Dermis microvascular lymphatic vessel endothelial cell (primary cell): ENCODE measurements at regions not wholly inside any gene's neighbourhood (a gene's known extent, or its start where the extent isn't known, plus 50 kb on each side); places are given as distances from the start of the nearest gene placed in this dataset.

Experiments used
- DNase-seq, 2 donors: peaks; one replicate each; pipeline versions ENCODE4 v3.0.0 to v3.0.0-alpha.2; 2010; ENCODE audit warnings: low read depth in 2 of 2

DNA sequence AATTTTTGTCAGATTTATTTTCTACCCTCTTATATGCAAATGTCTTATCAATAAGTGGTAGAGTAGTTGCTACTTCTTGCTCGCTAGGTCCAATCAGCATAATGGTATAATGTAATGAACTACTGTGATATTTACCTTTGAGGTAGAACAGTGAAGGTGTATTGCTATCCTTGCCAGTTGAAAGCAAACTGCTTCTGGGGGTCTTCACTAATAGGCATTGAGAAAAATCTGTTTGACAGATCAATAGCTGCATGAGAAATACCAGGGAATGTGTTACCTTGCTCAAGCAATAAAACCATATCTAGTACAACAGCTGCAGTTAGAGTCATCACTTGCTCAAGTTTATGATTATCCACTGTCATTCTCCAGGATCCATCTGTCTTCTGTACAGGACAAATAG is 50.1 kb upstream of the EFEMP1 start:
- no peak for DNase-seq

DNA sequence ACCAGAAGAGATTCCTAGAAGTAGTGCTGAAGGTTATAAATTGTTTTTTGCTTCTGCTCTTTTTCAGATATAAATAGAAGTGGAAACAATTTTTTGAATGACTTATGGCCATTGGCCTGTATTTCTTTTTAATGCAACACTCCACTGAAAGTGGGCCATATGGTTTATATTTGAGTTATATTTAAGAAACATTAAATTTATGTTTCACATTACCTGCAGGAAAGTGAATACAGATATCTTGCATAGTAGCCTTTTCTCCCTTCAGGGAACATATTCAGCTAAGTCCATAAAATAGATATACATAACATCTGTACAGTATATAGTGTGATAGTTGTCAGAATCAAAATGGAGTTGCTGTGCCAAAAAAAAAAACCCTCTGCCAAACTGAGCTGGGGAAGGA is 53.1 kb upstream of the EFEMP1 start:
- no peak for DNase-seq

DNA sequence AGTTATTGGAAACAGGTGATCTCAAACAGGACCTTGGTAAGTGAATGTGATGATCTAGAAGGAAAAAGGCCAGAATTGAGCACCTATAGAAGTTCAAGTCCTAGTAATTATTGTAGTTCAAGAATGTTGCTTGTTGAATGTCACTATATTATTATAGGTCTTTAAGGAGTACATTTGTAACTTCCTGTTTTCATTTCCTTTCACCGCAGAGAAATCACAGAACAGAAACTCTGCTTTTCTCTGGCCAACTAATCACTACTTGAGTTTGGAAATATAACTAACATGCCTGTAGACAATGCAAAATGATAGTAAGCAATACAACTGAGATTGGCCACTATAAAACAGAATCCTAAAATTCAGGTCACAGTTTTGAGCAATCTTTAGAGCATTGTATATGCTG is 61.8 kb upstream of the EFEMP1 start:
- peak in 1 of 2 donors; percentile 62 for DNase-seq

DNA sequence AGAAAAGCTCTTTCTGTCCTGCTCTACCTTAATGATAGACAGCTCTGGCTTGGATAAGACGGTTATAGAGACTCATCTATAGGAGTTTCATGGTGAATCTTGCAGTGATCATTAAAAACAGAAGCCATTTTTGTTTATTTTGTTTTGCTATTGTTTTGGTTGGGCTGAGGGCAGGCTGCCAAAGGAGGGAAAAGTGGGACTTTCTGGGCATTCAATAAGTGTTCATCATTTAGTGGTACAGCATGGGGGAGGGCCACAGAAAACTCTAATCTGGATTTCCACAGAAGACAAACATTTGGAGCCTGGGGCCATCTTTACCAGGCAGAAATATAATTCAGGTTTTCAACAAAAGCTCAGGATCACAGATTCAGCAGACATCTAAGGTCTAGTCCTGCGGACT is 62.4 kb upstream of the EFEMP1 start:
- DNase-seq, result peak in 1 of 2 donors; percentile 82

DNA sequence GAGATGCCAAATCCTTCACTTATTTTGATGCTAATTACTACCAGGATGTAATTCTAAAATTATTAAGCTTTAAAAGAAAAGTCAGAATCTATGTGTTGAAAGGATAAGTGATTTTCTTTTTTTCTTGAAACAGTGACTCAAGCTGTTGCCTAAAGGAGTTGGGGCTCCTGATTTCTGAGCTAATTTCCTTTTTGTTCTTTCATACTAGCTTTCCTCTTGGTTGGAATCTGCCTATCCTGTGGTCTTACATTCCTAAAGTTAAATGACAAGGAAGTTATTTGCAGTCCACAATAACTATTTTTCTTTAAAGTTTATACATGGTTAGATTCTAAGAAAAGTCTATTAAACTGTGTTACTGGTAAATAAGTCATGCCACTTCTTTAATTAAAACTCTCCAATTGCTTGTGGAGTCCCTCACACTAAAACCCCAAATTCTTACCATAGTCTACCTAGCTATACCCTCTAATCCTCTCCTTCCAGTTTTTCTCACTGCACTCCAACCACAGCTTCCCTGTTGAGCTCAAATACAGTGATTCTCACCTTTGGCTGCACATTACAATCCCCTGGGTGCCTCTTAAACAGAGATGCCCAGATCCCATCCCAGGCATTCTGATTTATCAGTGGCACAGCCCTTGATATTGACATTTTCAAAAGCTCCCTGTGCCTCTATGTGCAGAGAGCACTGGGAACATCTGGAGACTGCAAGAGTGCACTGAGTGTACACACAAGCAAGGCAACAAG is 63.3 kb upstream of the EFEMP1 start:
- peak in 1 of 2 donors; percentile 42 for DNase-seq

DNA sequence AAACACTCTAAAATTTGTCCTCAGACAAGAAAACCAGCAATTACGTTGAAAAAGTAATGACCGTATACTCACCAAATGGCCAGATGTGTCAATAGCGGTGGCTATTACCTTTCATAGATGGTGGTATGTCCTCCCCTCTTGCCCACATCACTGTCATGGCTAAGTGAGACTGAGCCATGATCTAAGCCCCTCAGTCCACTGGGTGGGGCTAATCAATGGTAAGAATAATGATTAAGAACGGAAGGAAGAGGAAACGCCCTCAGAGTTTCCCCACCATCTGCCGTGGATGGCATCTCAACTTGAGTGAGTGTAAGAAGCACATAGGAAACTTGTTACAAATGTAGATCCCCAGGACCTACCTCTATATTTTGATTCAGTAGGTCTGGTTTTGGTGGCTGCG is 65.8 kb upstream of the EFEMP1 start:
- no peak for DNase-seq

DNA sequence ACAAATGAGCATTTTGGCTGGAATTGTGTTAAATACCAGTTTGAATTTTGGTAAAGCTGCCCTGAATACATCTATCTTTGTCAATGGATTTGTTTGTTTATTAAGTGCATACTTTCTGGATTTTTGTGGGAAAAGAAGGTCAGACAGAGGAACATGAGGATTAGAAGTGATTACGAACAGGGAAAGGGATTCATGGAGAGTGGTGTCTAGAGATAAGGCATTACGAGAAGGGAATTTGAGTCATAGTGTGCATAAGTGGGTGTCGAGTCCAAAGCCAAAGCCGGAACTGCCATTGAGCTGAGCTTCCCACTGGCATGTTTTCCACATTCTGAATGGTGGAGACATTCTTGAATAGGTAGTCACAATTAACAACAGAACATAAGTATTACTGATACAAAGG is 68.9 kb upstream of the EFEMP1 start:
- peak; percentile 99 to 100 for DNase-seq

DNA sequence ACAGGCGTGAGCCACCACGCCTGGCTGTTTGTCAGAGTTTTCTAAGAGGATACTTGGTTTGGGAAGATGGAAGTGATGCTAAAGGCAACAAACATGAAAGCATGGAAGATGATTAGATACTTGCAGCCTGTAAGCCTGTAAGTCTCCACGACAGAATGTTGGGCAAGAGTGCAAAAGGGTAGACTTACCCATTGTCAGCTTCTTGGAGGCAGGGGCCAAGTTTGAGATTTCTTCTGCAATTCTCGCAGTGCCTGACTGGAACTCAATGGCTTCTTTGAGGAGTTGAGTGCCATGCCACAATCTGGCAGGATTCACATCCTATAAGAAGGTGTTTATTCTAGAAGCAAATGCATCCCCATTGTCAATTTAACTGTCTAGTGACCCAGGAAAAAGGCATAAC is 70.1 kb upstream of the EFEMP1 start:
- DNase-seq, result no peak

DNA sequence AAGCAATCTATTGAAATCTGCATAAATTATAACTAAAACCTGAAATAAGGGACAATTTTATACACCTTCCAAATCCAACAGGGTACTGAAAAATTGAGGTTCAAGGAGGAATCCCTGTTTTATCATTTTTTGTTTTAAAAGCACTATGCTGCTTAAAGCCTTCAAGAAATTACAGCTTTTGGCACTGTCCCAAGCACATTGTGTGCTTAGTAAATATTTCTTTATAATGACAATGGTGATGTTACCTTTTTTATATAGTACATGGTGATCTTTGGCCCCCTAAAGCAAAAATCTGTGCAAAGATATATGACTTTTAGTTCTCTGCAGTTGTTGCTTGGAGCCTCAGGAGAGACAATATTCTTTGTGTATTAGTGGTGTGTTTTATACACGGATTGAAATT is 71.6 kb upstream of the EFEMP1 start:
- DNase-seq, result peak in 1 of 2 donors; percentile 72

DNA sequence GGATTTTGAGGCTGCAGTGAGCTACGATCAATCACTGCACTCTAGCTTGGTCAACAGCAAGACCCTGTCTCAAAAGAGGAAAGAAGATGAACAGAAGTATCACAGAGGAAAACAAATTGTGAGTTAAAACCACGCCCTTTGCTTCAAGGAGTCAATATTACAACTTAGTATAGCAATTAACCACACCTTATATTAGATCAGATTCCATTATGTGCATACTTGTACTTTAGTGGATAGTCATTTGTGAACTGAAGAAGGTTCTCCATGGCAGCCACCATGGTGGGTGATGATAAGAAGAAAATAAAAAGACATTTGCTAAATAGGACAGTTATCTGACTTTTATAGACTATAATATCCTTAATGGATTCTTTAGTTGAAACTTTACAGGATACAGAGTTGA is 72.3 kb upstream of the EFEMP1 start:
- DNase-seq, result no peak

DNA sequence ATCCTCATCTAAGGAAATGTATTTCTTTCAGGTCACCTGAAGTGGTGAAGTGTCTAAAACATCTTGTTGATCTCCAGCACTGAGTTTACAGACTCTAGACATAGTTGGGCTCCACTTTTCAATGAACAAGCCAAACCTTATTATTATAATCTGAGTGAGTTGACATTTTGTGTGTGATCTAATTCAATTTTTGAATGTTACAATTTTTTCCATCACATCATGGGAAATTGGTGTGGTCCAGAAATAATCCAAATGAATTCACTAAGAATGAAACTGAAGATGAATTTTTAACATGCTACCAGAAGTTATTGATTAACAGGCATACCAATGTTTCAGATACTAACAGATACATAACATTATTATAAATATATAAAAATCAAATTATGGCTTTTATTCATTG is 75.6 kb upstream of the EFEMP1 start:
- DNase-seq, result no peak

DNA sequence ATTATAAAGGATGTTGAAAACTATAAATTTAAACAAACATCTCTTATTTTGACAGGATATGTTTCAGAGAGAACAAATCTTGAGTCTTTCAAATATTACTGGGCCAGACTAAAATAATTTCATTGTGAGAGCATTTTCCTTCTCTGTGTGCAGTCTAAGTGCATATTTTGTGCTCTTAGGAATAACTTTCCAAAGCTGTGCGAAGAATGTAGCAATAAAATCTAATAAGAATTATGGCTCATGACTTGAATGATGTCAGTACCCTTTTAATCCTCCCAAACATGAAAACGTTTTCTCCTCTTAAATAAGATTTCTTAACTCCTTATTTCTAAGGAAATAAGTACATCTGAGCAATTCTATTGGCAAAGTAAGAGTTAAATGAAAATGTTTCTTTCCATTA is 76.2 kb upstream of the EFEMP1 start:
- no peak for DNase-seq

DNA sequence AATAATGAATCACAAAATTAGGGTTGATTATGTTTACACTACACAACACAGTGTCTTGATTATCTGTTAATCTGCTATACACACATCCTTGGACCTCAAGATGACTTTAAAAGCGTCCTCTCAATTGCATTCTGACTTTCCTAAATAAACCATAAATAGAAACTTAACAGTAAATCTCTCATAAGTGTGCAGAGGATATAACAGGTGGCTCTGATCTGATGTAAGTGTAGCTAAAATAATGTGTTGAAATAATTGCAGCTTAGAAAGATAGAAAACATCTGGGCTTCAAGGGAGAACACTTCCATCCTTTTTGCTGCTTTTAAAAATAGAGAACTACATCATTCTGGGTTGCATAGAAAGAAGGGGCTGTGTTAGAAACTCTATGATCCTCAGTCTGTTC is 78.4 kb upstream of the EFEMP1 start:
- no peak for DNase-seq

DNA sequence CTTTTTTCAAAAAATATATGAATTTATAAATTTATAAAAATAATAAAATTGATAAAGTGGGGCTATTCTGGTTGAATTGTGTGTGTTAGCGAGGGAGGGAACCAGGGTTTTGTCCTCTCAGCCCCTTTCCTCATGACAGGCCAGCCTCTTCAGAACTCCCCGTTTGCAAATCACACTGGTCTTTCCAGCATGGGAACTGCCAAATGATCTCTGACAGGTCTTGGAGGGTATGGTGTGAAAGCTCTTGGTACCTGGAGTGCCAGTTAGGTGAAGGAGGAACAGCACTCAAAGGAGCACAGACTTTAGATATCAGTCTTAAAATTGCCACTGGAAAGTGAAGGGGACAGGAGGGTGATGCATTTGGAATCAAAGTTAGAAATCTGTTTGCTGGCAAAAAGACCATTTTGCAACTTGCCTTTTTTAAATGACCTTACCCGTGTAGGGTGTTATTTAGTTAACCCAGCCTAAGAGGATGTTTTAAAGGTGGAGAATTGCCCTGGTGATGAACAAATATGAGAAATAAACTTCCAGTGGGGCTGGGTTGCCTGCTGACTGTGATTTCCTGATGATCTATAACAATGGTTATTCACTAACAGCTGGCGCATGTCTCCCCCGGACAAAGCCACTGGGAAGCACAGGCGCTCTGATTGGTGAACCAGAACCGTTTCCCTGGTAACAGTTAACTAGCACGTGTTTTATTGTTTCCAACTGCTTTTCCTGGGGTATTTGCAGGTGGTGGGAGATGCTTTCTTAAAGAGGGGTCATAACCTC is 85.3 kb upstream of the EFEMP1 start:
- DNase-seq, result peak; percentile 99

DNA sequence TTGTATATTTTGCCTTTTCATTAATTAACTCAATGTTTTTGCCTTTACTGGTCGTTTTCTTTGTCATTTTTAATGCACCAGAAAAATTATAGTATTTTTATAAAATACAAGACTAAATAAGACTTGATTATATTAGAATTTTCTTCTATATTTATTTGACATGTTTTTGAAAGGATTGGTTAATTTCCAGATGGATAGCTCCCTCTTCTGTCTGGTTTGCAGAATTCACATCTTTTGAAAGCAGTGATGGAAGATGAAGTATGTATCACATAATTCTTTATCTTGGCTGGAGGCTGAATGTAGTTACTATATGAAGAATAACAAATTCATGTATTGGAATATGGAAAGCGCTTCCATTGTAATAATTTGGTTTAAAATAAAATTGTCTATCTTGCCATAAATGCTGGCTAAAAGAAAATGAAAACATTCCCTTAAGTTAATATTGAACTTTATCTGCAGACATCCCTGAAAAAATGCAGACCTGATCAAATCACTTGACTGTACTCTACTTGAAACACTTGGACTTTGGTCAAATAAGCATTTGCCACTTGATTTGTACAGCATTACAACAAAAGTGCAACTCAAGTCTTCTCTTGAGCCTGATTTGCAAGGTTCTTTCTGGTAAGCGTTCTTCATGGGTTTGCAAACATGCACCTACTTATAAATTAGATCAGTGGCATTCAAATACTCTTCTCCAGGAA is 86.3 kb upstream of the EFEMP1 start:
- peak; percentile 76 to 82 for DNase-seq

DNA sequence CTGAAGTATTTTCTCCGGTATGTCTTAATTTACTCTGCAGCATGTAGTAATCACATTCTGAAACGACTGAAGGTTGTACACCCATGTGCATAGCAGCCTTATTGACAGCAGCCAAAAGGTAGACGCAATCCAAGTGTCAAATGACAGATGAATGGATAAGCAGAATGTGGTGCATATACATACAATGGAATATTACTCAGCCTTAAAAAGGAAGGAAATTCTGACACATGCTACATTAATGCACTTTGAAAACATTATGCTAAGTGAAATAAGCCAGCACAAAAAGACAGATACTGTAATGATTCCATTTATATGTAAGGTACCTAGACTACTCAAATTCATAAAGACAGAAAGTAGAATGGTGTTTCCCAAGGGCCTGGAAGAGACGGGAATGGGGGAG is 88.0 kb upstream of the EFEMP1 start:
- DNase-seq, result peak in 1 of 2 donors; percentile 87

DNA sequence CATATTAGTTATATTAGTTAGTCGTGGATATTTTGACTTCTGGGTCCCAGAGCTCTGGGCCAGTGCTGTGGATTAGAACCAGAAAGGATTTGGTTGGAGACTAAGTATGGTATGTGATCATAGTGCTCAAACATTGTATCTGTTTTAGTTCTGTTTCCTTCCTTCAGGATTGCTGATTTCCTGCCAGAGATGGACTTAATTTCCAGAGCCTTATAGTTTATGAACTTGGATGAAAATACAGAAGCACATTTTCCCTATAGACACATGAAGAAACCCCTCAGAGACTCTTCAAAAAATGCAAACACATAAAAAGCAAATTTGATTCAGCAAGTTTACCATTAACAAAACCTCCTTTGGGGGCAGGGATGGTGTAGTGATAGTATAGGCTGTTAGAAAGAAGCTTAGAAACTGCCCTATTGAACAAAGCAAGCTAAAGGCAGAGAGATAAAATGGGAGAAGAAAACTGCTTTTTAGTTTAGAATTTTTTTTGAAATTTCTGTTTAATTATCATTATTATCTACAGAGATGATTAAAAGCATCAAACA is 88.7 kb upstream of the EFEMP1 start:
- peak in 1 of 2 donors; percentile 46 for DNase-seq

DNA sequence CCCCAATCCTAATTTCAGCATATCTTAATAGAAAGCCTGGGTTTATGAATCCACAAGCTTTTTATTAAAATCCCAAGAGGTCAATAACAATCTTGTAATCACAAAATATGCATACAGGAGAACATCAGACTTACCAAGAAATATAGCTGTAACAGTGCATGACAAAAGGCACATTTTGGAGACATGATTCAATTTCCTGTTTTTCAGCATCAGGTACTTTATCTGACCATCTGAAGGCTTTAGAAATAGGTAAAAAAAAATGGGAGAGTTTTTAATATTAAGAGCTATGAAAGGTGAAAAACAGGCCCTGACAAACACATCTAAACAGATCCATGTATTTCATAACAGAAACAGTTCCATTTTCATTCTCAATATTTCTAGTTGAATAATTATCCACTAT is 89.9 kb upstream of the EFEMP1 start:
- peak in 1 of 2 donors; percentile 79 for DNase-seq

DNA sequence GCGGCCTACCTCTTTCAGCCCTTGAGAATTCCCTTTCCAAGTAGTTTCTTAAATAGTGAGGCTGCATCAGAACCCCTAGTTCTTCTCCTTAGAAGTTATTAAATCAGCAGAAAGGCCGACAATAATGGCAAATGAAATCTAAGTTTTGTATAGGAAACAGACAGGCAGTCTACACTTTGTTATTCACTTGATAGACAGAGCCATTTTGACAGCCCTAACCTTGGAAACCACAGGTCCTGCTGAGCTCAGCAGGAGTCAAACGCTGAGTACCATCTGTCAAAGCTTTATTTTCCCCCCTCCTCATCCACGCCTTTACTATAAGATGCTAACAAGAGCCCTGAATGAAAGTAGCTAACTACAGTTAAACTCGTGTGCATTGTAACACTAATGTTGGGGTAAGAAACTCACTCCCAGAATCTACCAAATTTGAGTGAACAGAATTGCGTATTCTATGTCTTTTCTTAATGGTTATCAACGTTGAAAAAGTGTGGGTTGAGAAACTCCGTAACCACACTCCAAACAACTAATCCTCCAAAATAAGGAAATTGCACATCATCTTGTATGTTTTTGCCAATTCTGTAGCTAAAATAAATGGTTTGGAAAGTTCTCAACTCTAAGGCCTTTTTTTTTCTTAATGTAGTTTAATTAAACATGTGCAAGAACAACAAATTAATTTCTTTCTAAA is 90.6 kb upstream of the EFEMP1 start:
- DNase-seq, result peak in 1 of 2 donors; percentile 20

DNA sequence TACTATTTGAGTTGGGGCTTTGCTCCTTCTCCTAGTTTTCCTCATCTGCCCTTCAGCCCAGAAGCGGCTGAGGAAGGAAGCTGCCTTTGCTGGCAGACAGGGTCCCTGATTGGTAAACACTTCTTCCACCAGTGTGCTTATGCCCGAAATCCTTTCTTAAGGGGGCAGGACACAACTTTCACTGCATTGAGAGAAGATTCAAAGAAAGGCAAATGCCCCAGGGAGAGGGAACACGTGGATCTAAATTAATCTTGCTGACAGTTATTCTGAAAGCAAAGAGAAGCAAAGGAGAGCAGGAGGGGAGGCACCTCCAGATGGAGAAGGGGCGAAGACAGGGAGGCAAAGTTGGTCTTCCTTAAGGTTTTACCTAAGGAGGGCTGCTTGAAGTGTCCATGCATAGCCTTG is 92.1 kb upstream of the EFEMP1 start:
- DNase-seq, result peak in 1 of 2 donors; percentile 49

DNA sequence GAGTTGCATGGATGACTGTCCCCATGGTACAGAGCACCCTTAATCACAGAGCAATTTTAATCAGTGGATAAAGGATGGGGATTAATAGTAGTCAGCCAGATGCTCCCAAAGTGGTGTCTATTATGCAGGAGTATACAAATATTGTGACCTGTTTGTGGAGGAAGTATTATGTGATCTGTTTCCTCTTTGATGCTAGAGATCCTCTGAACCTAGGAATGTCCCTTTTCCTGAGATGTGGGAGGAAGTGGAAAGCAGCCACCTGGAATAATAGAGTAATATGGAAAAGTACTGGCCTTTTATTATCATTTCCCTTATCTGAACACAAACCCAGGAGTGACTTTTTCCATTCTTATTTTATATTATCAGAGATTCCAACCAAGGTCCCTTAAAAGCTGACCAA is 94.2 kb upstream of the EFEMP1 start:
- peak; percentile 84 to 88 for DNase-seq

DNA sequence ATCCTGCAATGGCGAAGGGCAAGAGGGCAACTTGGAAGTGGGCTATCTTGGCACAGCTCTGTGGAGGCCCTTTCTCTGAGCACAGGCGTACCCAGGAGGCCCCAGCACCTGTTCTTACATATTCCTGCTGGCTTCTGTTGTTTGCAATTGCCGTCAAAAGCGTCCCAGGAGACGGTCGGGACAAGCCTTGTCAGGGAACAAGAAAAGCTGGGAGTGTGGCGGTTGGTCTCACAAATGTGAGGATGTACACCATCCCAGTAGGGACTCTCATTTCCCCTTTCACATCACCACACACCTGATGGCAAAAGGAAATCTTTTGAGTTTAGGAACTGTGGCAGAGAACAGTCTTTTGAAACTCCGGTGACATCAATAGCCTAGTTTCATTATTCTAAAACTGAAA is 94.7 kb upstream of the EFEMP1 start:
- no peak for DNase-seq
